Osteocyte (in vitro differentiated cells): ENCODE measurements at regions not wholly inside any gene's neighbourhood (a gene's known extent, or its start where the extent isn't known, plus 50 kb on each side); places are given as distances from the start of the nearest gene placed in this dataset.

Experiments
- DNase-seq: peaks from one replicate; pipeline ENCODE4 v3.0.0; 2021; ENCODE audit warnings: mixed read lengths; ENCODE audit not compliant: unreplicated experiment; ENCODE audit errors: extremely low spot score
- H3K27ac Mint-ChIP-seq: one replicate; pipeline ENCODE4 v1.8.0; 2021; ENCODE audit warnings: mild to moderate bottlenecking, mixed read lengths; ENCODE audit not compliant: unreplicated experiment
- H3K27me3 Mint-ChIP-seq: one replicate; pipeline ENCODE4 v1.8.0; 2021; ENCODE audit warnings: mixed read lengths; ENCODE audit not compliant: unreplicated experiment
- H3K36me3 Mint-ChIP-seq: one replicate; pipeline ENCODE4 v1.8.0; 2021; ENCODE audit warnings: mixed read lengths; ENCODE audit not compliant: unreplicated experiment
- H3K4me1 Mint-ChIP-seq: one replicate; pipeline ENCODE4 v1.8.0; 2021; ENCODE audit warnings: mixed read lengths; ENCODE audit not compliant: unreplicated experiment
- H3K4me3 Mint-ChIP-seq: one replicate; pipeline ENCODE4 v1.8.0; 2021; ENCODE audit warnings: mild to moderate bottlenecking, moderate library complexity, mixed read lengths; ENCODE audit not compliant: unreplicated experiment
- H3K9me3 Mint-ChIP-seq: one replicate; pipeline ENCODE4 v1.8.0; 2021; ENCODE audit warnings: mixed read lengths; ENCODE audit not compliant: unreplicated experiment
- CTCF ChIP-seq: fragments of 200-600 bp; sonication (generic); IDR thresholded peaks from 2 replicates; pipeline ENCODE4 v1.5.0; 2021; ENCODE audit warnings: antibody characterized with exemption, mild to moderate bottlenecking, moderate library complexity

- Mint-ChIP-seq H3K4me1 (no peaks in the 10 kb centered on the region), H3K9me3 (no peaks in the 10 kb centered on the region), H3K36me3 (no peaks in the 10 kb centered on the region), H3K4me3 (no peak overlapping the region), H3K27me3 (no peaks in the 10 kb centered on the region), H3K27ac (no peak overlapping the region)
- DNase-seq, result no peak
- peak; percentile 49 for TF ChIP-seq CTCF
Observed at GRCh38 chr13:59178344-59178743, 985.4 kb downstream of the DIAPH3 start.

- Mint-ChIP-seq H3K27ac (no peak overlapping the region), H3K27me3 (no peaks in the 10 kb centered on the region), H3K4me1 (no peaks in the 10 kb centered on the region), H3K9me3 (no peaks in the 10 kb centered on the region), H3K4me3 (no peak overlapping the region), H3K36me3 (no peaks in the 10 kb centered on the region)
- DNase-seq, result no peak
- no peak for TF ChIP-seq CTCF
Observed at GRCh38 chr13:59182241-59182640, 981.5 kb downstream of the DIAPH3 start.

- H3K9me3 Mint-ChIP-seq, result no peaks in the 10 kb centered on the region
- H3K27me3 Mint-ChIP-seq, result no peaks in the 10 kb centered on the region
- no peaks in the 10 kb centered on the region for H3K4me1 Mint-ChIP-seq
- no peaks in the 10 kb centered on the region for H3K36me3 Mint-ChIP-seq
- no peak for DNase-seq
- H3K4me3 Mint-ChIP-seq, result no peak overlapping the region
- H3K27ac Mint-ChIP-seq, result no peak overlapping the region
- TF ChIP-seq CTCF, result no peak
Observed at GRCh38 chr13:59197397-59197796, 966.3 kb downstream of the DIAPH3 start.

GRCh38 chr13:59201841-59202240, 961.9 kb downstream of the DIAPH3 start:
- no peak overlapping the region for H3K4me3 Mint-ChIP-seq
- peaks cover 3% of the 10 kb centered on the region for H3K27me3 Mint-ChIP-seq
- no peaks in the 10 kb centered on the region for H3K36me3 Mint-ChIP-seq
- H3K4me1 Mint-ChIP-seq, result no peaks in the 10 kb centered on the region
- H3K9me3 Mint-ChIP-seq, result peaks cover 8% of the 10 kb centered on the region
- no peak for TF ChIP-seq CTCF
- no peak overlapping the region for H3K27ac Mint-ChIP-seq
- DNase-seq, result no peak

GRCh38 chr13:59203855-59204254, 959.9 kb downstream of the DIAPH3 start:
- TF ChIP-seq CTCF, result no peak
- DNase-seq, result no peak
- Mint-ChIP-seq H3K4me1 (no peaks in the 10 kb centered on the region), H3K9me3 (peaks cover 8% of the 10 kb centered on the region), H3K4me3 (no peak overlapping the region), H3K27me3 (peaks cover 3% of the 10 kb centered on the region), H3K27ac (no peak overlapping the region), H3K36me3 (no peaks in the 10 kb centered on the region)
